NOMO-1 (cell line): ENCODE measurements at regions not wholly inside any gene's neighbourhood (a gene's known extent, or its start where the extent isn't known, plus 50 kb on each side); places are given as distances from the start of the nearest gene placed in this dataset.

Experiments
- DNase-seq, 2 experiments: peaks; one replicate each; lab custom pipeline; 2025; ENCODE audit not compliant: unreplicated experiment in 2 of 2; lab: John Stamatoyannopoulos, UW

- DNase-seq = no peak
These were observed 107.4 kb upstream of the CLDN10 start for GRCh38 chr13:95445131-95445530.

- no peak for DNase-seq
These were observed 104.7 kb upstream of the CLDN10 start for GRCh38 chr13:95447814-95448213.

GRCh38 chr13:95451656-95452055, 100.9 kb upstream of the CLDN10 start:
- no peak for DNase-seq

GRCh38 chr13:95452375-95452774, 100.1 kb upstream of the CLDN10 start:
- no peak for DNase-seq

- no peak for DNase-seq
These were observed 96.7 kb upstream of the CLDN10 start for GRCh38 chr13:95455782-95456181.

- DNase-seq = peak; percentile 5 to 31
These were observed 95.7 kb upstream of the CLDN10 start for GRCh38 chr13:95456815-95457214.

- DNase-seq = no peak
These were observed 95.2 kb upstream of the CLDN10 start for GRCh38 chr13:95457294-95457693.

GRCh38 chr13:95462801-95463200, 89.7 kb upstream of the CLDN10 start:
- DNase-seq = no peak

GRCh38 chr13:95463531-95463930, 89.0 kb upstream of the CLDN10 start:
- DNase-seq = no peak

GRCh38 chr13:95470574-95471366, 81.8 kb upstream of the CLDN10 start:
- no peak for DNase-seq

GRCh38 chr13:95471960-95472359, 80.6 kb upstream of the CLDN10 start:
- DNase-seq = no peak

- no peak for DNase-seq
These were observed 77.5 kb upstream of the CLDN10 start for GRCh38 chr13:95474992-95475391.

- DNase-seq = no peak
These were observed 75.3 kb upstream of the CLDN10 start for GRCh38 chr13:95477187-95477586.

GRCh38 chr13:95479731-95480130, 72.8 kb upstream of the CLDN10 start:
- peak in 1 of 2 experiments; percentile 35 for DNase-seq

- DNase-seq = peak; percentile 95 to 96
These were observed 72.4 kb upstream of the CLDN10 start for GRCh38 chr13:95480131-95480545.

GRCh38 chr13:95480791-95481780, 71.4 kb upstream of the CLDN10 start:
- no peak for DNase-seq

- DNase-seq = no peak
These were observed 68.5 kb upstream of the CLDN10 start for GRCh38 chr13:95484052-95484451.

- no peak for DNase-seq
These were observed 67.4 kb upstream of the CLDN10 start for GRCh38 chr13:95485045-95485517.

GRCh38 chr13:95485518-95486144, 66.9 kb upstream of the CLDN10 start:
- no peak for DNase-seq

- no peak for DNase-seq
These were observed 60.3 kb upstream of the CLDN10 start for GRCh38 chr13:95492044-95492801.
